ENCODE measurements at regions not wholly inside any gene's neighbourhood (a gene's known extent, or its start where the extent isn't known, plus 50 kb on each side); places are given as distances from the start of the nearest gene placed in this dataset.

DNA sequence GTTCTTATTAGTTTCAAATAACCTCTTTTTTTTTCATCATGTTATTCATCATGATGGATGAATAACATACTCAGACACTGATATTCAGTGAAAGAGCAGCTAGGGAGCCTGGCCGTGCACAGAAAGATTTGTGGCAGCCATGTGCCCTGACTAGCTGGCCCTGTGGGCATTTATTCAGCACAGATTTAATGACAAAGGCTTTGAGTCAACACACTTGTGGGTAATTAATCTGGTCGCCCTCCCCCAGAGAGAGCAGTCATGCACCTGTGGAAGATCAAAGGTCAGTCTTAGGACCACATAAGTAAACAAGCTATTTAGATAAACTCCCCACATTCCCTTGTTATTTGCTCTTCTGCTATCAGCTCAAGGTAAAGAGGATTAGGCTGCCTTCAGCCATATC is 153.2 kb upstream of the HMCN1 start:
- no peak for DNase-seq (ENCODE audit: low read depth)

DNA sequence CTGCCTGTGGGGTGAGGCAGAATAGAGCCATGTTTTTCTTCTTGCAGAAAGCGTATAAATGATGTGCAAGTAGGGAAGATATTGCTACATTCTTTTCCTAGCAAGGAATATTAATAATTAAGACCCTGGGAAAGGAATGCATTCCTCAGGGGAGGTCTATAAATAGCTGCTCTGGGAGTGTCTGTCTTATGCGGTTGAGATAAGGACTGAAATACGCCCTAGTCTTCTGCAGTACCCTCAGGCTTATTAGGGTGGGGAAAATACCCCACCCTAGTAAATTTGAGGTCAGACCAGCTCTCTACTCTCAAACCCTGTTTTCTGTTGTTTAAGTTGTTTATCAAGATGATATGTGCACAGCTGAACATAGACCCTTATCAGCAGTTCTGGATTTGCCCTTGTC is 155.9 kb upstream of the HMCN1 start:
- DNase-seq (ENCODE audit: low read depth): no peak

DNA sequence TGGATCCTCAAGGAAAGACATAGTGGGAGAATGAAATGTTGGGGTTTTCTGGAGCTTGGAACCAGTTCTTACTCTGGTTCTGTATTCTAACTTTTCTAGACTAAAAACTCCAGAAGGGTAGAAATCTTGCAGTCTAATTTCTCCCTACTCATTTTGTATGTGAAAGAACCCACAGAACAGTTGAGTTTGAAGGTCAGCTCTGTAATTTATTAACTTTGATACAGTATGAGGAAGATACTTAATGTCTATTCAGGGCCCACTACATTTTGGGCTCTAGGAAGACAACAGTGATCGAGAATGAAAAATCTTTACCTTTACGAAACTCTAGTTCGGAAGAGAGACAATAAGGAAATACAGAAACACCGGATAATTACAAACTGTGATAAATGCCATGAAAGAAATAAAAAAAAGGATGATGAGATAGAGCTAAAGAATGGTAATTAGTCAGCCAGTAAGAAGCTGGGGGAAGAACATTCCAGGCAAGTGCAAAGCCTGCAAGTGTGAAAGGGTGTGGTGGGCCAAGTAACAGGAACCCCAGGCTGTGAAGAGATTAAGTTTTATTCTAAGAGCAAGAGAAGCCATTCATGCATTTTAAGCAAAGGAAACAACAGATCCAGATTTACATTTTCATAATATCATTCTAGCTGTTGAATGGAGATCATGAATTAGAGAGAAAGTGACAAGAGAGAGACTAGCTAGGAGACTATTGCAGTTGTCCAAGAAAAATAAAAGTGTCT is 159.9 kb upstream of the HMCN1 start:
- DNase-seq (ENCODE audit: low read depth): no peak

- no peak for DNase-seq (ENCODE audit: low read depth)
Observed at GRCh38 chr1:185573677-185574076, 160.5 kb upstream of the HMCN1 start.

DNA sequence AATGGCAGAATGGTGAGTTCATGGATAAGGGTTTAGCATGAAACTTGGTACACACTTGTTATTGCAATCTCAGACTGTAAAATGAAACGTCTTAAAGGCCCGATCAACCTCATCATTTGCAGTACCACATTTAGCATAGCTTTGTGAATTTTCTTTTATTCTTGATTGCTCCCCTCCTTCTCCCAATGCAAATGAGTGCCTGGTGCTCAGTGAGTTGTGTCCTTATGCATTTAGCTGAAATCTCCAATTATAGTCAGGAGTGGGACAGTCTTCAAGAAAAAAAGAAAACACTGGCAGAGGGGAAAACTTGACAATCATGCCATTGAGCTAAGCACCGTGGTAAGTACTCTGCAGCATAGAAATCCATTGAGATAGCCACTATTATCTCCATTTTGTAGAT is 161.0 kb upstream of the HMCN1 start:
- DNase-seq (ENCODE audit: low read depth): no peak

DNA sequence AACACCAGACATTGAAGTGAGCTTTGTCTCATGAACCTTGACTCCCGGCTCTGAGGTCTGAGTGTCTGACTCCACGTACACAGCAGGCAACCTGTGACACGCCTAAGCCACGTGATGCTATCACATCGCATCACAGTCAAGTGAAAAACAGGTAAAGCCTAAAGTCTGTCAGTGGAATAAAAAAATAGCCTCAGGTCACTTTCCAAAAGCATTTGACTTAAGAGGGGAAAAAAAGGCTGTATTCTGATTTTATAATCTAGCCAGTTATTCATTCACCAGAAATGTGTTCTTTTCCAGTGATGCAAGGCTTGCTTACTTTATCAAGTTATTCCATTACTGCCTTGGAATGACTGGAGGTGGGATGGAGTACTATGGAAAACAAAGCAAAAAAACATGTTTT is 163.2 kb upstream of the HMCN1 start:
- no peak for DNase-seq (ENCODE audit: low read depth)

GRCh38 chr1:185568155-185569123 is 165.8 kb upstream of the HMCN1 start:
- no peak for DNase-seq (ENCODE audit: low read depth)

GRCh38 chr1:185567440-185567839 is 166.8 kb upstream of the HMCN1 start:
- no peak for DNase-seq (ENCODE audit: low read depth)

DNA sequence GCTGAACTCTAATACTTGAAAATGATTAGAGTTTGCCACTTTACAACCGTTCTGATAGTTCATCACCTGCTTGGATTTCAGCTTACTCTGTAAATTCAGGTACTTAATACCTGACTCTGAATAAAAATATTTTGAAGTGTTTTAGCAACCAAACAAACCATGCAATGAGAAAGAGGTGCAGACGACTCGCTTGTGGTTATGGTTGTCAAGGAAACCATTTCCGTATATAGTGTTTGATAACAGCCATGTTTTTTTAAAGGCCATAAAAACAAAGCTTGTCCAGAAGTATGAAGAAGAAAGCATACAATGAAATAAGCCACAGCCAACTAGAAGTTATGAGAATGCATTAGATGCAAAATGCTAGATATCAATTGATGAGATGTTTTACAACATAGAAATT is 167.2 kb upstream of the HMCN1 start:
- DNase-seq (ENCODE audit: low read depth): no peak

- DNase-seq (ENCODE audit: low read depth): peak; percentile 83
Observed at GRCh38 chr1:185565302-185565701, 168.9 kb upstream of the HMCN1 start.

DNA sequence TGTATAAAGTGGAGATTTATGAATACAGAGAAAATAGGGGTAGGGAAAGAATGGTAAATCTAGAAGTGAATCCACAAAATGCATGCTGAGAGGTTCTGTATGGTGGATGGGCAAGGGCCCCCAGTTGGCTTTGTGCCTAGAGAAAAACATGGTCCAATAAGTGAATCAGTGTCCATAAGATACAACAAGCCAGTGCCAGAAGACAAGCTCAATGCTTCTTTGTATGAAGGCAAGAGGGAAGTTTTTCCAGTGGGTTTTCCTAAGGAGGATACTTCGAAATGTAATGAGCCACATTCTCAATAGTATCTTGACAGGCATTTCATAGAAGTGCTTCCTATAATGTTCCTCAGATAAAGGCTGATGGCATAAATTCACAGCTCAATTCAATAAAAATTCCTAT is 169.4 kb upstream of the HMCN1 start:
- no peak for DNase-seq (ENCODE audit: low read depth)

DNA sequence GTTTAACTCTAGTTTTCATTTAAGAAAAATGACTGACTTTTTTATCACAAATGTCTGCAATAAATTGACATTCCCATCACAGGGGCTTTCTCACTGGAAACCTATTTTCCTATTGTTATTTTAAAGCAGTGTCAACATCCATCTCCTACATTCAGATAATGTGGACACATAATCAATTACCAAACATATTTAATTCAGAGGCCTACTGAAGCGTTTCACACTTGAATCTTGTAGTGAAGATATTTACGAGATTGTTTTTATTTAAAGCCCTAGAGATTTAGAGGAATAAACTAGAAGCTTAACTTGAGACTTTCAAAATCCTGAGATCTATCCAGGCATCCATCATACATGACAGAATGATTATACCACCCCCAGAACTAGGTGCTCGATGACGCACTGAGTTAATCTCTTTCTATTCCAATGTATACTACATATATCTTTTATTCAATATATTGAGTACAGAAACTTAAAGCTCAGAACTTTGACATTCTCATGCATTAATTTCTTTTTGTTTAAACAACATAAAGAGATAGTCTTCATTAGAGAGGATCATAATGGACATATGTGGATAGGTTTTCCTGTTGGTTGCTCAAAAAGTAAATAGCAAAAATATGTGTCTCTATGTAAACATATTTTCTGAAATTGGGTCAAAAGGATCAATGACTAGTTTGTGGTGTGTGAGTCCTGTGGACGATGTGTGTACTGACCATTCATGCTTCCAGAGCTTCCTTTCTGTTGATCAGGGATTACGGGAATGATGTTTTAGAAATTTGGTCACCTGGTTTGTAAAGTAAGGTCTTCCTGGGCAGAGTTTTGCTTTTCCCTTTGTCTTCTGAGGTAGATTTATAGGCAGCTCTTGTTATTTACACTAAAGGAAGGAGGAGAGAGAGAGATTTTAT is 171.5 kb upstream of the HMCN1 start:
- no peak for DNase-seq (ENCODE audit: low read depth)

GRCh38 chr1:185561629-185562028 is 172.6 kb upstream of the HMCN1 start:
- DNase-seq (ENCODE audit: low read depth): peak; percentile 45

DNA sequence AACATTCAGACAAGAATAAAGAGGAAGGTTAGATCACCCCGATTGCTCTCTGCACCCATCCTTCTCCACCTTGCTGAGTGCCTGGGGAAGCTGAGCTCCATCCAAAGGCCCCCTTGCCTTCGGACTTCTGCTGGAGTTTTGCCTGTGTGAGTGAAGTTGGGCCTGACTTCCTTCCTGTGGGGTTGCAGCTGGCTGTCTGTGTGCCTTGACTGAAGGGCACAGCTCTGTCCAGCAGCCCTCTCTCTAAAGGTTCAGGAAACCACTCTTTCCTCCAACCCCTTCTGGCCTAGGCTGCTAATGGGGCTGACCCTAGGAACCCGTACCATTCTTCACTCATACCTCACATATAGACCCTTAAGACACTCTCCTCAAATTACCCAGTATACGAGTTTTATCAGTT is 173.4 kb upstream of the HMCN1 start:
- no peak for DNase-seq (ENCODE audit: low read depth)

DNA sequence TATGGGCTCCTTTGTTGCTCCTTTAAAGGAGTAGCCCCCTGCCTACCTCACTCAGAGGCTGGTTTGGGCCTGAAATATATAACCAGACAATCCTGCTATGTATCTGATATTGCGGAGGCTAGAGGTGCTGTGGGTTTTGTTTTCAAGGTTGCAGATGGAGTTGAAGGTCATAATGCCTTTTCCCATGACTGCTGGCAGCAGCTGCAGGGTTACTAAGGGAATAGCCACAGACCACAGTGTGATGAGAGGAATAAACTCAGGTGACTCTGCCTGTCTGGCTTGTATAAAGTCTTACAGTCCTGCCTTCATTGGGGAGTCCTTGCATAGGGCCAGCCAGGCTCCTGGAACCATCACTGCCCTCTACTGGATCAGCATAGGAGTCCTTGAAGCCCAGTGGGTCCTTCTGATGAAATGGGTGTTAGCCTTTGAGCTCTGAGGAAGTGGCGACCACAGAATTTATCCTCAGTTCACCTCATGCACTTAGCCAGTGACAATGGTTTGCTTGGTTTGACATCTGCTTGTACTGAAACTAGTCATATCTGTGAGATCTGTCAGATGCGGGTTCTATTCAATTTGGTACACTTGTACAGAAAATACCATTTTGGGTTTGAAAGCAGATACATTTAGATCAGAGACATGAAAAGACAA is 174.4 kb upstream of the HMCN1 start:
- DNase-seq (ENCODE audit: low read depth): no peak

- DNase-seq (ENCODE audit: low read depth): no peak
Observed at GRCh38 chr1:185559151-185559550, 175.0 kb upstream of the HMCN1 start.

DNA sequence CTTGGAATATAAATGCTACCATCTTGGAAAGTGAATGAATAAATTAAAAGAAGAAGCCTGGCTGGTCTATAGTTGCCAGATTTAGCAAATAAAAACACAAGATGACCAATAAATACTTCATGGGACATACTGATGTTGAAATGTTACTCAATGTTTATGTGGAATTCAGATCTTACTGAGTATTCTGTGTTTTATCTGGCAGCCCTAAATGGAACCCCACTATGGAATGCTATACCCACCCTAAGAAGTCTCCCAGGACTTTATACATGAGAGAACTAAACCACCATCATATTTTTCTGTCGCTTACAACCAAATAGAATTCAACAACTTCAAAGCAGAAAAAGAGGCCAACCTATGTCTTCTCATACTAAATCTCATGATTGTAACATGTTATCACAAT is 177.6 kb upstream of the HMCN1 start:
- DNase-seq (ENCODE audit: low read depth): no peak

- no peak for DNase-seq (ENCODE audit: low read depth)
Observed at GRCh38 chr1:185555743-185556142, 178.4 kb upstream of the HMCN1 start.

- no peak for DNase-seq (ENCODE audit: low read depth)
Observed at GRCh38 chr1:185551008-185551407, 183.2 kb upstream of the HMCN1 start.

GRCh38 chr1:185549906-185550305 is 184.3 kb upstream of the HMCN1 start:
- DNase-seq (ENCODE audit: low read depth): no peak

DNA sequence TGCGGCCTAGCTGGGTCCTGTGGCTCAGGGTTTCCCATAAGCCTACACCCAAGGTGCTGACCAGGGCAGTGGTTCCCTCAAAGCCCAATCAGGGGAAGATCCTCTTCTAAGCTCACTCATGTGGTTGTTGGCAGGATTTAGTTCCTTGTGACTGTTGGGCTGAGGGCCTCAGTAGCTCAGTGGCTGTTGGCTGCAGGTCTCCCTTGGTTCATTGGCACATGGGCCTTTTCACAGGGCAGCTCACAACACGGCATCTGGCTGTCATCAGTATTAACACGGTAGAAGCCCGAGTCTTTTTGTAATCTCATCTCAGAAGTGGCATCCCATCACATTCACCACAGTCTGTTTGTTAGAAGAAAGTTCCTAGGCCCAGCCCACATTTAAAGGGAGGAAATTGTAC is 188.2 kb upstream of the HMCN1 start:
- no peak for DNase-seq (ENCODE audit: low read depth)

- no peak for DNase-seq (ENCODE audit: low read depth)
Observed at GRCh38 chr1:185541871-185542301, 192.3 kb upstream of the HMCN1 start.

Data from HS-27A (cell line).